ENCODE measurements at regions not wholly inside any gene's neighbourhood (a gene's known extent, or its start where the extent isn't known, plus 50 kb on each side); places are given as distances from the start of the nearest gene placed in this dataset.

DNA sequence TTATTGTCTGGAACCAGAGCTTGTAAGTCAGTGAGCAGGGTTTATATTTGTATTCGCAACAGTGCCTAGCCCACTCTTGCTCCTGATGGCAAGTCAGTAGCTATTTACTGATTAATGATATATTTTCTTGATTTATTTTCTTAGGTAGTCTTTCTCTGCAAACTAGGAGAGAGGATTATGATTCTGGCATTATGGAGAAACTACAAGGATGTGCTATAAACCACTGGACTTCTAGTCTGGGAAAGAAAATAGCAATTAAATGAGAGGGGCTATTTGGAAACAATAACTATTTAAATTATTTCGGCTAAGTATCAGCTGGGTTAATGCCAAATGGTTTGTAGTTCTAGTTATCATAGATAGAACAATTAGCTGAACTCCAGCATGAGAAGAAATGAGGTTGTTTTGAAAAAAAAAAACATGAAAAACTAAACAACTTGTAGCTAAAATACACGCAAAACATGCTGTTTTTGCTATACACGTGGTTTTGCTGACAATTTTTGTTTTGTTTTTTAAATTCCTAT is 304.9 kb upstream of the TCF21 start:
- DNase-seq, result no peak

DNA sequence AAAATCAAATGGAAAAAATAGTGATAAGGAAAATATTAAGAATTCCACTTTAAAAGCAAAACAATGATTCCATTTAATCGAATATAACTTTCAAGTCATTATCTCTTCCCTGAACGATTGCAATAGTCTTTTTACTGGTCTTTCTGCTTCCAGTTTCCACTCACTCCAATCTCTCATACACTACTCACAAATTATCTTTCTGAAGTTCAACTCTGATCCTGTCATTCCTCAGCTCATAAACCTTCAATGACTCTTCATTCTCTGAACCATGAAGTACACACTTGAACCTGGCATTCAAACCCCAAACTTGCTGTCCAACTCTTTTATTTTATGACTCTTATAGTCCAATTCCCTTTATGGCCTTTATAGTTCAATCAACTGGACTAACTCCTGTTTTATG is 304.1 kb upstream of the TCF21 start:
- no peak for DNase-seq

DNA sequence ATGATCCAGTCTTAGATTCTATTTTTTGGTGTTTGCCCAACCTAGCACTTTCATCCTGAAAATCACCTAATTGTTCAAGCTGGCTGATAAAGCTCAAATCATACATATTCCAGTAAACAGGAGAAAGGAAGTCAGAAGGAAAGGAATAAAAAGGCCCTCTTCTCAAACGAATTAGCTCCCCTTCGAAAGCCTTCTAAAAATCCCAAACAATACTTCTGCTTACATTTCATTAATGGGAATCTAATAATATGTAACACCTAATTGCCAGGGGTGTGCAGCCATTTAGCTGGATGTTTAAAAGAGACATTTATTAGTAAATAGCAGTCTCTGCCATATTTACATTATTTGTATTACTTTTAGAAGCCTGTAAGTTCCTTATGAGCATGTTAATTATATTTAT is 302.9 kb upstream of the TCF21 start:
- DNase-seq, result no peak

DNA sequence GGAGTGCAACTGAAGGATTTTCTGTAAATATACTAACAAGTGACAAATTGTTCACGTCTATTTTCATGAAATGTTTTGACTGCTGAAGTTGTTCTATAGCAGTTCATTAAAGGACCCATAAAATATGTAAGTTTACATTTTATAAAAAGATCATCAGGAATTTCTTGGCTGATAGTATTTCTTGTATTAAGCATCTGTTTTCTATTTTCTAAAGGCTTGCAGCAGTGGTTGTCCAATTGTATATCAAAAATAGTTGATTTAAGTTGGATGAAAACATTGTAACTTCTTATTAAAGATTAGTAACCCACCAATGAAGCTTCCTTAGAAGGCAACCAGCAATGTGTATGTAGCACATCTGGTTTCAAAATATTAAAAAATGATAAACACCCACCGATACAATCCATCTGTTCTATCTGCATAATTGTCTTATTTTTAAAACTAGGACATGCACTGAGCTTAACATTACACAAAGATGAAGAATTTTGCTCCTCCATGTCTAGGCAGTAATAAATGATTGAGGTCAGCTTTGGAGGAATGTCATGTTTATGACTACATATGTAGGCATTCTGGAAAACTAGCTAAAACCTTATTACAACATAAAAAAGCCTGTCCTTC is 301.3 kb upstream of the TCF21 start:
- DNase-seq, result no peak

DNA sequence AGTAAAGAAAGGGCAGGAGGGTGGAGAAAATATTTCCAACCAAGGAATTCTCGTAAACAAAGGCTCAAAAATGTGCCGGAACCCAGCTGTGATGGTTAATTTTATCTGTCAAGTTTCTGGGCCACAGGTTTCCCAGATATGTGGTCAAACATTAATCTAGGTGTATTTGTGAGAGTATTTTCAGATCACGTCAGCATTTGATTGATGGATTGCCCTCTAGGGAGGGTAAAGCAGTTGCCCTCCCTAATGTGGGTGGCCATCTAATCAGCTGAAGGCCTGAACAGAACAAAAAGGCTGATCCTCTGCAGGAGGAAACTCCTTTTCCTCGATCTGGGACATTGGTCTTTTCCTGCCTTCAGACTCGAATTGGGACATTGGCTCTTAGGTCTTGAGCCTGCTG is 298.7 kb upstream of the TCF21 start:
- no peak for DNase-seq

DNA sequence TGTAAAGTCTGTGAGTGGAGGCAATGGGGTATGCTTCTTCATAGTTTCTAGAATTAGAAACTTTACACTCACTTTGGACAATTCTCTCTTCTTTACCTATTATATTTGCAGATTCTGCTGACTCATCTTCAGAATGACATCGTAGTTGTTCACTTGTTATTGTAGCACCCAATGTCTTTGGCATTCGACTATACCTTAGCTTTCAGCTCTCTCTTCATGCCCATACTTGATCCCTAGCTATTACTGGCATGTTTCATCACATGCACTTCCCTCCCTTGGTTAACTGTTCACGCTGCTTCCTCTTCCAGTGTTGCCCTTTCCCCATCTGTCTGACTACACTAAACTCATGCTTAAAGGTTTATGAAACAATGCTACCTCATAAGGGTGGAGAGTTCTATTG is 298.1 kb upstream of the TCF21 start:
- no peak for DNase-seq

DNA sequence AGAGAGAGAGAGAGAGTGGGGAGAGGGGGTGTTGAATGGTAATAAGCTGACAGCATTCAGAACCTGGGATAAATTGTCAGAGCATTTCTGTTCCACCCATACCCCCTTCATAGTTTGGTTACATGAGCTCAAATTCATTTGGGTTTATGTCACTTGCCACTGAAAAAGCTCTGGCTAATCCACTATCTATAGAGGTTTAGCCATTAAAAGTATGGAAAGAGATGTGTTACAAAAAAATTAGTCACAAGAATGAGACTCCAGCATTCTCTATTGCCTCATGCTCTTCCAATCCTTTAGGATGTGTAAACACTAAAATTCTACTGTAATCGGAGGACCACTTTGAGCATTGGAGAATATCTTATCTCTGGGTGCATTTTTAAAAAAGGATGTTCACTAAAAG is 297.6 kb upstream of the TCF21 start:
- no peak for DNase-seq

DNA sequence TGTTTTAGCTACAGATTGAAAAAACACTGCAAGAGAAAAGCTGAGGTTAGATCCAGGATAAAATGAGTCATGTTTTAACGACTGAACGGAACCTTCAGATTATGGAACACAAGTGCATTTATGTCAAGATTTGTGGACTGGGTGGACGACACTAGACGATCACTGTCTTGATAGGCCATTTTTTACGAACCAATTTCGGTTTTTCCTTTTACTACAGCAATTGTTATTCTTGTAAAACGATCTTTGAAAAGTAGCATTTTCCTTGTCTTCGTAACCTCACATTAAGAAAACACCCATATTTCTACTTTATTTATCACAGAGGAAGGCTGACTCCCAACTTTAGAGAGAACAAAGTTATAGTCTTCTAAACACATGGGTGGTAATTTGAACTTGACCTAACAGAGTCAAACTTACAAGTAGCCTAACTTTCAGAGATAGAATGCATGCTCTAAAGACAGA is 294.2 kb upstream of the TCF21 start:
- no peak for DNase-seq

DNA sequence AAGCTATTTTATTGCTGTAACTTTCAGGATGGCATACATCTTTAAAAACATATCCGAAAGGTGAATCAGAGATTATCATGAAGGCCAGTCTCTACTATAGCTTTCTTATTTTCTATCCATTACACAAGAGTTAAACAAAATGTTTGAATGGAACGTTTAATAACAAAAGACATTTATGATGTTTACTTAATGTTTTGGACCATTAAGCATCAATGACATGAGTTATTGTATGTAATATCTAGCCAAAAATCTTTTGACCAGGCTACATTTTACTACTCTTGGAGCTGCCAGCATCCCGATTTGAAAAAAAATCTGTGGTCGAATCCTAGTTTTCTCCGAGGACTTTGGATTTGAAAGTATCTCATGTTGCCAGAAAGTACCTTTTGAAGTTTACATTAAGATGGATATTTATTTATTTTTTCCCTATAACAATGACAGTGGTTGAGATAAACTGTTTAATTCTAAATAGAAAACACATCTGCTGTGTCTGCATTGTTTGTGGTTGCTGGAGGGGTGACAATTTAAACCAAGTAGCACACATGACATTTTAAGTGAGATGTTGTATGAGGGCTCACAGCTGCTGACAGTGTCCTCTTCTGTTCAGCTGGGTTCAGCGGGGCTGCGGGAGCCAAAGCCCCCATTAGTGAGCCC is 293.7 kb upstream of the TCF21 start:
- no peak for DNase-seq

DNA sequence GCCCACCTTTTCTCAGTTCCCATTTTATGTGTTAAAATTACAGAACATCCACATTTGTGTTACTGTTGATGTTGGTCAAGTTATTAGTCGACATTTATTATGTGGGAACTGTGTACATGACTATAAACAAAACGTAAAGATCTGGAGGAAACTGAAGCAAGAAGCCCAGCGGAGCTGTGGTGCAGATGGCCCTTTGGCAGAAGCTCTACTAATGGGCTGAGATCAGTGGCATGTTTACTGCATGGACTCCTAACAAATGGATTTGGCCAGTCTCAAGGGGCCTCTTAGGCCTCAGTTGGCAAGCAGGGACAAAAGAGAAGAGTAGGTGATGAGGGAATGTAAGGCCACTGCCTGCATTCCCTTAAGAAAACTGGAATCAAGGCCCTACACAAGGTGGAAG is 282.1 kb upstream of the TCF21 start:
- no peak for DNase-seq

DNA sequence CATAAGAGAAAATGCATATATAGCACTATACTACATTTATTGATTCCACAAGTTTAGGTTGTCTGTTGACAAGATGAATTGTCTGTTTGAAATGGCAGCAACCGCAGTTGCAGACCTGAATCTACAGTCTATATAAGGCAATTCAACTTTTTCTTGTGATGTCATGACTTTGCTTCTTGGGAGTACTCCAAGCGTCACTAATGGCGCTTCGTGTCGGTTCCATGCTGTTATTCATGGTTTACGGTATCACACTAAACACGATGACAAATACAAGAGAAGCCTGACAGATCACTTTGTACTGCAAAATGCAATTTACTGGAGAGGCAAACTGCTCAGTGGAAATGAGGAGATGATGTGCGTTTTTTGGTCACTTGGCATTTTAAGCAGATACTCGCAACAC is 280.3 kb upstream of the TCF21 start:
- no peak for DNase-seq

DNA sequence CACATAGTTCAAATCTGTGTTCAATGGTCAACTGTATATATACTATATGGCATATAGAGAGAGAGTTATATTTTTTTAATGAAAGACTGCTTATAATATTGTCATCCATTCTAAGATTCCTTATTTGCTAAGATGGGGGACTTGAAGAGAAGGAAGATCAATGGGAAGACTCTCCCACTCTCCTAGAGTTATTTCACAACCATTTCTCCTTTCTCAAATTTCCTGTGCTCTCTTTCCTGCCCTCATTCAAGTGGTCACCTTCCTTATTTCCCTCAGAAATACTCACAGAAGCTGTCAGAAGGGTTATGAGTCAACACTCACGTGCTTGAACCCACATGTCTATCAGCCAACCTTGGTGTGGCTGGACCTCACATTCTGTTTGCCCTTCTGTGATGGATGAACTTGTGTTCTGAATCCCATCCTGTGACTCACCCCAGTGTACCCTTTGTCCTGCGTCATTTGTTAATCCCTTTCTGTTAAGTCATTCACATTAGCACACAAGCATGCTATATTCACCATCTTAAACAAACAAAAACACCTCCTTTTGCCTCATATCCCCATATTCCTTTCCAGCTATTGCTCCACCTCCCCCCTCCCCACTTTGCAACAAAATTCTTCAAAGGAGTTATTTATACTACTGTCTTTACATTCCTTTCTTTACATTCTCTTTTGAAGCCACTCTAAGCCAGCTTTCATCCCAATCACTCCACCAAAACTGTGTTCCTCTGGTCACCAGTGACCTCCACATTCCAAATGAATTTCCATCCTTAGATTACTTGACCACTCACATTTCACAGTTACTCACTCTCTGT is 279.3 kb upstream of the TCF21 start:
- DNase-seq, result no peak

DNA sequence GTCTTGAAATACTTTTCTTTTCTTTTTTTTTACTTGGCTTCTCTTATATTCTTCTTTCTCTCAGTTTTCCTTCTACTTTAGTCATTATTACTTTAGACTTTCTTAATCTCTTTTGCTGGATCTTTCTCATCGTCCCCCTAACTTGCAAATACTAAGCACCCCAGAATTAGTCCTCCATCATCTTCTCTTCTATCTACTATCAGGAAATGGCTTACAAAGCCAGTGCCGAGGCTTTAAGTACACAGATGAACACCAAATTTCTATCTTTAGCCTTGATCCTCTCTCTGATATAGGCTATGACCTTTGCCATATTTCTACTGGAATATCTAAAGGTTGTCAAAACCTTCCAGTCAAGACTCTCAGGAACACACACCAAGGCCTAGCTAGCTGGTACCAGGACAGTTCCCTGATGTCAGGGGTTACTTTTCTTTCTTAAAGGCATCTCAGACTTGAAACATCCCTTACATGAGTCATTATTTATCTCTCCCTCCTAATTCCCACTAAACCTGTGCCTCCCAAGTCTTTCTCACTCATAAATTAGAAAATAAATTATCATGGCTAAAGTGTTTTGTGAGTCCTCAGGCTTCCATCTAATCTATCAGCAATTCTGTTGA is 278.6 kb upstream of the TCF21 start:
- DNase-seq, result no peak

DNA sequence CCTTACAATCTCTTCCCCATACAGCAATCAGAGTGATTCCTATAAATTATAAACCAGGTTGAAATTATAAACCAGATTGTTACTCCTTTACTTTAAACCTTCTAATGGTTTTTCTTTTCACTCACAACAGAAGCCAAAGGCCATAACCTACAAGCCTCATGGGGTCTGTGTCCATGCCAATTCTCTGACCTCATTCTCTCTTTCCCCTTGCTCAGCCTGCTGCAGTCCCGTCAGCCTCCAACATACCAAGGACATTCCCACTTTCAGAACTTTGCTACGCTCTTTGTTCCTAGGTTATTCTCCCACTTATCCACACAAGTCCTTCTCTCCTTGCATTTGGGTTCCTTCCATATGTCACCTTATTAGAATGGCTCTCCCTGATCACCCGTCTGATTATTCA is 277.9 kb upstream of the TCF21 start:
- DNase-seq, result no peak

DNA sequence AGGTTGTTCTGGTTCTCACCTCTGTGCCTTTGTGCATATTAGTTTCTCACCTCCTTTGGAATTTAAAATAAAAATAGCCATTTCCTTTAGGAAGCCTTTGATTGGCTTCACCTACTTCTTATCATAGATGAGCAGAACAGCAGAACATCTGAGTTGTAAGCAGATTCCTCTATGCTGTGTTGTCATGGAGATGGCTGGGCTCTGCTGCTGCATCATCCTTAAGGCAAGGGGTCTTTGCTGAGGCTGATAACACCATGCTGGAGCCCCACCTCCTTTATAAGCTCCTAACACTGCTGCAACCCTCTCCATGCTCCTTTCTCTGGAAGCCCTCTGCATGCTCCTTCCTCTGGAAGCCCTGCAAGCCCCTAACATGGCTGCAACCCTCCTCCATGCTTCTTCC is 276.5 kb upstream of the TCF21 start:
- DNase-seq, result no peak

DNA sequence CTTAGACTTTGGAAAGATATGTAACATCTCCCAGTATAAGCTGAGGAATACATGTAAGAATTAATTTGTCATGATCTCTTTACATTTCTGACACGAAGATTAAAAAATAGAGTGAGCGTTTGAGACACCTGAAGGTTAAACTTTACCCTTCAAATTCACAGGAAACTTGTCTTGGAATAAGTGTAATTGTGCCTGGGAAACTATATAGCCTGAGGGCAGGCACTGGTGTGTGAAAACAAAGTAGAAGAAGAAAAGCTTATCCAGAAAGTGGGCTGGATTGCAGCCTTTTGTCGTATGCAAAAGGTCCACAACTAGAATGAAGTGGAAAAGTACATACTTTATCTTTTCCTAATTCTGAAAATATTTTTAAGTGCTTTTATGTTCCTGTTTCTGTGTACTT is 275.7 kb upstream of the TCF21 start:
- DNase-seq, result no peak

DNA sequence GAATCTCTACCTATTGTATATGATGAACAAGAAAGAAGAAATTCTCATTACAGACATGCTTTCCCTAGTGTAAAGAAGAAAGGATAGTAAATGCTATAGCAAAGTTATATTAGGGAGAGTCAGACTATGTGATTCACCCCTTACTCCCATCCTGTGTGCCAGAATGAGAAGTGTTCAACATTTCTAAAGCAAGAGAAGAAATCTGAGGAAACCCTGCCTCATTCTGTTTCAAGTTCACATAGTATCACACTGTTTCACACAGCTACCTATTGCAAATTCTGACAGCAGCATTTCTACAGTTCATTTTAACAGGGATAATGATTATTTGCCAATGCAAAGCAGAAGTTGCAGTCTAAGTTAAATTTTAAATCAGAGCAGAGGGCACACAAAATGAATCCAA is 267.2 kb upstream of the TCF21 start:
- no peak for DNase-seq

DNA sequence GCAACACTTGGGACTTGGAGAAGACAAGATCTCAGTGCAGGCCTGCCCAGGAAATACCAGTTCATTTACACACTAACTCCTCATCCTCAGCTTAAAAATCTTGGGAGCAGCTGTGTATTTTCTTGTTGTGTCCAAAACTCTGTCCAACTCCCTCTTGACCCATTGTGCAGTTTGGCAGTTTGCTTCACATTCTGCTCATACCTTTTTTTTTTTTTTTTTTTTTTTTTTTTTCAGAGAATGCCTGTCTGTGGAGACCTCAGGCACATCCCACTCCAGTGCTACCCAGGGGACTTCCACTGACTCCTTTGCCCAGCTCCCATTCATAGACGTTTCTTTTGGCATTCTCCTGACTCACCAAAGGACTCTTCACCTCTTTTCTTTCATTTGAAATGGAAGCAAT is 265.8 kb upstream of the TCF21 start:
- no peak for DNase-seq

DNA sequence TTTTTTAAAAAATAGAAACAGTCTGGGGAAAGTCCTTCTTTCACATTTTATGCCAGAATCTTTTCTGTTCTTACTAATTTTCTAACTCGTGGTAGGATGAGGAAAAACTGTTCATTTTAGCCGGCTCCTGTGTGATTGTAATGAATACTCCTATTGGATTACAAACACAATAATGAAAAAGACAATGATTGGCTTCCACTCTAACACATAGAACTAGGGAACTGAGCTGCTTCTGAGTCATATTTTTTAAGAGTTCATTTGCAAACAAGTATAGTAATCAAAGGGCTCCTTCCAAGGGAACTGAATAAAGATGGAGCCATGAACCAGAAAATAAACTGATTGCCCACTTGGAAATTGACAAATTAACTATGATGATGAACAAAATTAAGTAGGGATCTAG is 265.3 kb upstream of the TCF21 start:
- no peak for DNase-seq

DNA sequence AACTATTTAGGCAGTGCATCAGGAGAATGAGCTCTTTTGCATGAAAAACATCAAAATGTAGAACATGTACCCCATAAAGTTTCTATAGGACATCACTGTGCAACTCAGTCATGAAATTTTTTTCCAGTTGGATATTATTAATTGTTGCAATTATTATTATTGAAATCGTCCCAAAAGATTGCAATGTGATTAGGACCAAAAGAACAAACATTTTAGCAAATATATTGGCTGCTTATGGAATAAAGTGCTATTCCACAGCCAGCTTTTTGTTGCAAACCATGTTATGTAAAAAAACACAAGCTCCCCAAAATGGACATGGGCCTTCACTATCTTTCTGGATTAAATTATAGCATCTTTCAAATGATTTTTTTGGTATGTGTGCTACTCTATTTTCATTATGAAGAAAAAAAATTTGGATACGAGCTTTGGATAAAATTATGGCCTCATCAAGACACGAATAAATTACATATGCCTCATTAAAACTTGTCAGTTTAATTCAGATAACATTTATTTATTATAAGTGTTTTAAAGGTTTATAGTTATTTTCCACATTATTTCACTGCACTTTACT is 262.7 kb upstream of the TCF21 start:
- no peak for DNase-seq

DNA sequence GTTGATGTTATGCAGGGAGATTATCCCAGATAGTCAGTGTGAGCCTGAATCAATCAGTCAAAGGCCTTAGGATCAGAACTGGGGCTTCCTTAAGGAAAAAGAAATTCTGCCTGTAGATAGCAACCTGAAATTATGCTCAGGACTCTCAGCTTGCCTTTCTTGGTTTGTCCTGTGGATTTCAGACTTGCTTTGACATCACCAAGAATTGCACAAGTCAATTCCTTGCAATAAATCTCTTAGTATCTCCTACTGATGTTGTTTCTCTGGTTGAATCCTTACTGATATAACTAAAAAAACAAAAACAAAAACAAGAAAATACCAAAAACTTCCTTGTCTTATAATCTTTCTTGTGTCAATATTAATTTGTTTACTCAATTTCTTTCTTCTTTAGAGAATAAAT is 258.9 kb upstream of the TCF21 start:
- no peak for DNase-seq

DNA sequence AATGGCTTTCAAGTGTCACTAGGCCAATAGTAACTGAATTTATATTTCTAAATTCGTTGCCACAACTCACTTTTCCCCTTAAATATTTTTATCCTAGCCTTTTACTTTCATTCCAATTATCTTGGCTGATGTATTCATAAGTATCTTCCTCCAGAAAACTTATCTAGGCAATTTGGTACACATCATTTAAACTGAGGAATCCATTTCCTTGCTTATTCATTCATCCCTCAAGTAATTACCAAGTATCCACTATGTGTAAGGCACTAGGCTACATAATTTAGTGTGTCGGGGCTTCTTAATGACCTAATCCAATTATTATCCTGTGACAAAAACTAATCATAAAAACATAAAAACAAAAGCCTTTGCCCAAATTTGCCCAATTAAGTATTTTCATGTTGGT is 258.3 kb upstream of the TCF21 start:
- DNase-seq, result no peak

DNA sequence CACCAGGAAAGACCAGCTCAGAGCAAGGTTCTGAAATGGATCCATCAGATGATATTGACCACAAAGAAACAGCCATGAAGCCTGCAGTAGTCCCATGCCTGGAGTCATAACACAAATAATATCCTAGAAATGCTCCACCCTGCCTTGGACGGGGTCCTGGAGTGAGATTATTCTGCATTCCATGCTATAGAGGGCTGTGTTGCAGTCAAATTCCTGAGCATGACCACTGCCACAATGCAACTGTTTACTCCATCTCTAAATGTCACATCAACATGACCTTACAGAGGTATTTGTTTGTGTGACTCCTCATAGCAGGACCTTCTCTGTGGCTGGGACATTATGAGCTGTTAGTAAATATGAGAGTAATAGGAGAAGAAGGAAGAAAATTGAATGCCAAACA is 257.5 kb upstream of the TCF21 start:
- DNase-seq, result no peak

All from activated effector memory CD4-positive, alpha-beta T cell treated with Interleukin-2 at 50 U/mL for 16 hours (primary cell).